Retinal pigment epithelial cell (primary cell): ENCODE measurements at regions not wholly inside any gene's neighbourhood (a gene's known extent, or its start where the extent isn't known, plus 50 kb on each side); places are given as distances from the start of the nearest gene placed in this dataset.
A peak's percentile ranks its signal among the peaks of the same experiment; 100 is the strongest.

Source experiments
- DNase-seq: peaks from one replicate; pipeline ENCODE4 v3.0.0-alpha.2; 2010; ENCODE audit warnings: low read depth
- H3K4me3 ChIP-seq: 2 replicates; pipeline ENCODE4 v1.5.1; 2011; ENCODE audit warnings: mild to moderate bottlenecking, low read length, control low read depth, moderate library complexity
- CTCF ChIP-seq: conservative IDR thresholded peaks from 2 replicates; pipeline ENCODE4 v1.5.1; 2011; ENCODE audit warnings: low read depth, low read length, control low read depth, inconsistent platforms

GRCh38 chr17:14933676-14934075 lies 331.4 kb downstream of the PMP22 start:
- no peak for DNase-seq
- H3K4me3 ChIP-seq: no peak overlapping the region
- no peak for TF ChIP-seq CTCF

GRCh38 chr17:14926526-14927122 lies 338.5 kb downstream of the PMP22 start:
- no peak overlapping the region for H3K4me3 ChIP-seq
- peak; percentile 41 for DNase-seq
- peak; percentile 79 for TF ChIP-seq CTCF

GRCh38 chr17:14926073-14926472 lies 339.1 kb downstream of the PMP22 start:
- no peak overlapping the region for H3K4me3 ChIP-seq
- no peak for DNase-seq
- TF ChIP-seq CTCF: no peak

GRCh38 chr17:14925498-14925897 lies 339.6 kb downstream of the PMP22 start:
- no peak for TF ChIP-seq CTCF
- no peak overlapping the region for H3K4me3 ChIP-seq
- DNase-seq: no peak

- no peak for TF ChIP-seq CTCF
- H3K4me3 ChIP-seq: no peak overlapping the region
- DNase-seq: no peak
Observed at GRCh38 chr17:14923981-14924380, 341.1 kb downstream of the PMP22 start.

GRCh38 chr17:14922411-14922810 lies 342.7 kb downstream of the PMP22 start:
- no peak overlapping the region for H3K4me3 ChIP-seq

More at GRCh38 chr17:14922411-14922810, 342.7 kb downstream of the PMP22 start:
- DNase-seq: peak; percentile 46
- no peak for TF ChIP-seq CTCF
